ENCODE measurements at regions not wholly inside any gene's neighbourhood (a gene's known extent, or its start where the extent isn't known, plus 50 kb on each side); places are given as distances from the start of the nearest gene placed in this dataset.
A peak's percentile ranks its signal among the peaks of the same experiment; 100 is the strongest.

GRCh38 chr2:12046641-12047040 lies 300.2 kb downstream of the LPIN1 start:
- no peak overlapping the region for H3K4me3 ChIP-seq (ENCODE audit: low read depth, low read length)
- TF ChIP-seq CTCF (IDR thresholded peaks at IDR 0.05; ENCODE audit: insufficient read depth, low read length): no peak
- peak; percentile 61 for DNase-seq (ENCODE audit: low read depth)

GRCh38 chr2:12047761-12048160 lies 301.3 kb downstream of the LPIN1 start:
- TF ChIP-seq CTCF (IDR thresholded peaks at IDR 0.05; ENCODE audit: insufficient read depth, low read length): no peak
- no peak for DNase-seq (ENCODE audit: low read depth)
- H3K4me3 ChIP-seq (ENCODE audit: low read depth, low read length): no peak overlapping the region

- no peak overlapping the region for H3K4me3 ChIP-seq (ENCODE audit: low read depth, low read length)
- TF ChIP-seq CTCF (IDR thresholded peaks at IDR 0.05; ENCODE audit: insufficient read depth, low read length): no peak
- no peak for DNase-seq (ENCODE audit: low read depth)
Observed at GRCh38 chr2:12048550-12048949, 302.1 kb downstream of the LPIN1 start.

GRCh38 chr2:12050396-12050795 lies 304.0 kb downstream of the LPIN1 start:
- no peak overlapping the region for H3K4me3 ChIP-seq (ENCODE audit: low read depth, low read length)
- DNase-seq (ENCODE audit: low read depth): peak; percentile 8
- no peak for TF ChIP-seq CTCF (IDR thresholded peaks at IDR 0.05; ENCODE audit: insufficient read depth, low read length)

GRCh38 chr2:12051831-12052230 lies 305.4 kb downstream of the LPIN1 start:
- H3K4me3 ChIP-seq (ENCODE audit: low read depth, low read length): no peak overlapping the region
- peak; percentile 39 for DNase-seq (ENCODE audit: low read depth)
- TF ChIP-seq CTCF (IDR thresholded peaks at IDR 0.05; ENCODE audit: insufficient read depth, low read length): no peak

- no peak for DNase-seq (ENCODE audit: low read depth)
- no peak for TF ChIP-seq CTCF (IDR thresholded peaks at IDR 0.05; ENCODE audit: insufficient read depth, low read length)
- no peak overlapping the region for H3K4me3 ChIP-seq (ENCODE audit: low read depth, low read length)
Observed at GRCh38 chr2:12052796-12053195, 306.4 kb downstream of the LPIN1 start.

- no peak for DNase-seq (ENCODE audit: low read depth)
- no peak overlapping the region for H3K4me3 ChIP-seq (ENCODE audit: low read depth, low read length)
- TF ChIP-seq CTCF (IDR thresholded peaks at IDR 0.05; ENCODE audit: insufficient read depth, low read length): no peak
Observed at GRCh38 chr2:12054956-12055618, 308.7 kb downstream of the LPIN1 start.
